WERI-Rb-1 (cell line): ENCODE measurements at regions not wholly inside any gene's neighbourhood (a gene's known extent, or its start where the extent isn't known, plus 50 kb on each side); places are given as distances from the start of the nearest gene placed in this dataset.

Experiments
- DNase-seq: peaks from one replicate; pipeline ENCODE4 v3.0.0-alpha.2; 2020
- H3K27ac ChIP-seq: fragments of 250-450 bp; sonication (Bioruptor Pico); 2 replicates; pipeline ENCODE4 v1.5.1; 2020; ENCODE audit warnings: mild to moderate bottlenecking, moderate library complexity
- H3K27me3 ChIP-seq: fragments of 250-450 bp; sonication (Bioruptor Pico); 2 replicates; pipeline ENCODE4 v1.5.1; 2021; ENCODE audit warnings: mild to moderate bottlenecking, low read depth, moderate library complexity; ENCODE audit not compliant: insufficient read depth, severe bottlenecking
- H3K36me3 ChIP-seq: fragments of 250-450 bp; sonication (Bioruptor Pico); 2 replicates; pipeline ENCODE4 v1.5.1; 2020; ENCODE audit warnings: mild to moderate bottlenecking, moderate library complexity
- H3K4me3 ChIP-seq: 2 replicates; pipeline ENCODE4 v1.5.1; 2011; ENCODE audit warnings: low read depth, mild to moderate bottlenecking, control low read depth, low read length
- H3K9me3 ChIP-seq: fragments of 250-450 bp; sonication (Bioruptor Pico); 2 replicates; pipeline ENCODE4 v1.5.1; 2021; ENCODE audit warnings: mild to moderate bottlenecking, moderate library complexity; ENCODE audit not compliant: severe bottlenecking
- CTCF ChIP-seq: IDR thresholded peaks from 2 replicates; pipeline ENCODE4 v1.5.1; 2011; ENCODE audit warnings: low read depth, mild to moderate bottlenecking, control low read depth, inconsistent platforms, low read length

- Histone ChIP-seq H3K36me3 (no peaks in the 10 kb centered on the region), H3K27ac (no peak overlapping the region), H3K27me3 (no peaks in the 10 kb centered on the region), H3K4me3 (no peak overlapping the region), H3K9me3 (no peaks in the 10 kb centered on the region)
- no peak for TF ChIP-seq CTCF
- DNase-seq, result no peak
These were observed 64.0 kb upstream of the RAPGEF1 start for GRCh38 chr9:131803758-131804411.

- Histone ChIP-seq H3K4me3 (no peak overlapping the region), H3K36me3 (no peaks in the 10 kb centered on the region), H3K27ac (no peak overlapping the region), H3K9me3 (no peaks in the 10 kb centered on the region), H3K27me3 (no peaks in the 10 kb centered on the region)
- DNase-seq, result no peak
- no peak for TF ChIP-seq CTCF
These were observed 61.9 kb upstream of the RAPGEF1 start for GRCh38 chr9:131801810-131802209.

- H3K4me3 ChIP-seq, result no peak overlapping the region
- TF ChIP-seq CTCF, result peak; percentile 29; the same call in 1 of the 2 replicates
- DNase-seq, result no peak
These were observed 61.0 kb upstream of the RAPGEF1 start for GRCh38 chr9:131800843-131801242.

GRCh38 chr9:131800366-131800765, 60.5 kb upstream of the RAPGEF1 start:
- H3K27ac ChIP-seq, result no peak overlapping the region
- DNase-seq, result no peak
- no peaks in the 10 kb centered on the region for H3K9me3 ChIP-seq
- TF ChIP-seq CTCF, result no peak
- H3K4me3 ChIP-seq, result no peak overlapping the region
- no peaks in the 10 kb centered on the region for H3K36me3 ChIP-seq
- H3K27me3 ChIP-seq, result no peaks in the 10 kb centered on the region

More at GRCh38 chr9:131800843-131801242, 61.0 kb upstream of the RAPGEF1 start:
- no peaks in the 10 kb centered on the region for H3K27me3 ChIP-seq
- H3K9me3 ChIP-seq, result no peaks in the 10 kb centered on the region
- H3K27ac ChIP-seq, result no peak overlapping the region
- no peaks in the 10 kb centered on the region for H3K36me3 ChIP-seq

GRCh38 chr9:131799177-131799823, 59.4 kb upstream of the RAPGEF1 start:
- Histone ChIP-seq H3K27me3 (no peaks in the 10 kb centered on the region), H3K36me3 (no peaks in the 10 kb centered on the region)
- no peak for DNase-seq

More at GRCh38 chr9:131799177-131799823, 59.4 kb upstream of the RAPGEF1 start:
- Histone ChIP-seq H3K4me3 (no peak overlapping the region), H3K27ac (no peak overlapping the region), H3K9me3 (no peaks in the 10 kb centered on the region)
- no peak for TF ChIP-seq CTCF
